Astrocyte of the hippocampus (primary cell): ENCODE measurements at regions not wholly inside any gene's neighbourhood (a gene's known extent, or its start where the extent isn't known, plus 50 kb on each side); places are given as distances from the start of the nearest gene placed in this dataset.

Experiments
- DNase-seq: peaks from one replicate; pipeline ENCODE4 v3.0.0; 2011; ENCODE audit warnings: low read depth, low spot score

GRCh38 chr15:72966641-72967040 is 85.6 kb upstream of the NEO1 start:
- DNase-seq: no peak

DNA sequence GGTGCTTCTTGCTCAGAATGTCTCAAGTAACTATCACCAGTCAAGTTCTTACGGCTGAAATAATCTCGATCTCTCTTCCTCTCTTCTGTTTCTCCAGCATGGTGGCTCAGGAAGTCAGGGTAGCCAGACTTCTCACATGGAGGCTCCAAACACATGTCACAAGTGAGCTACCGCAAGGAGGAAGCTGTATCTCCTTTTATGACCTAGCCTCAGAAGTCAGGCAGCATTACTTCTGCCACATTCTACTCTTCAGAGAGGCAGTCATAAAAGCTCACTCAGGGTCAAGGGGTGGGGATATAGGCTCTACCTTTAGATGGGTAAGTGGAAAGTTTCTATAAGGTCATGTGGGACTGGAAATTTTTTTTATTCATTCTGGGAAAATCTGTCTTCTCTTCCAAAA is 86.6 kb upstream of the NEO1 start:
- DNase-seq: no peak

DNA sequence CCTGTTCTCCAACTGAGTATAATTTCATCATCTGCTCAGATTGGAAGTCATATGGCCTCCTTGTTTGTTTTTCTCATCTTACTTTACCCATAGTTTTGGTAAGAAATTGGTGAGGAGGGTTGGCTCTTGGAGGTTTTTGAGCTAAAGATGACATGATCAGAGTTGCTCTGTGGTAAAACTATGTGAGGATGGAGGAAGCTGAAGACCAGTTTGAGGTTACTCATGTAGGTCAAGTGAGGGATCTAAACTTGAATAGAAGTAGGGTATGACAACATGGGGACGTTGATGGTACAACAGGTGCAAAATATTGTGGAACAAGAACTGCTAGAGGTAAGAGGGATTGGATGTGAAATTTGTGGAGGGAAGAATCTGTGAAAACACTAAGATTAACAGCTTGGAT is 87.7 kb upstream of the NEO1 start:
- DNase-seq: no peak

DNA sequence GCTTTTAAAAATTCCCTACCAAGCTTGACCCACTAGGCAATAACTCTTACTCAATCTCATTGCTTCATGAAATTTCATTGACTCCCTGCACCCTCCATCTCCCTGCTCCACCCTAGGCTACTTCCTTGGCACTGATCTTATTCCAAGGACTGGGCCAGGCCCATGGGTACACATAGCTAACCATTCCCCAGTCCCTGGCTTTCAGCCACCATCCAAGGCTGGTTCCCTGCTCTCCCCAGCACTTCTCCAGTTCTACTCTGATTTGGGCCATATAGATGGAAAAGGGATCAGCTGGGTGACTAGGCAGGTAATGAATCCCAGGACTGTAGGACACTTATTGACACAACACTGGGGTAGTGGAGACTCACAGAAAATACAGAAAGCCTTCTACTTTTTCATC is 88.1 kb upstream of the NEO1 start:
- no peak for DNase-seq

DNA sequence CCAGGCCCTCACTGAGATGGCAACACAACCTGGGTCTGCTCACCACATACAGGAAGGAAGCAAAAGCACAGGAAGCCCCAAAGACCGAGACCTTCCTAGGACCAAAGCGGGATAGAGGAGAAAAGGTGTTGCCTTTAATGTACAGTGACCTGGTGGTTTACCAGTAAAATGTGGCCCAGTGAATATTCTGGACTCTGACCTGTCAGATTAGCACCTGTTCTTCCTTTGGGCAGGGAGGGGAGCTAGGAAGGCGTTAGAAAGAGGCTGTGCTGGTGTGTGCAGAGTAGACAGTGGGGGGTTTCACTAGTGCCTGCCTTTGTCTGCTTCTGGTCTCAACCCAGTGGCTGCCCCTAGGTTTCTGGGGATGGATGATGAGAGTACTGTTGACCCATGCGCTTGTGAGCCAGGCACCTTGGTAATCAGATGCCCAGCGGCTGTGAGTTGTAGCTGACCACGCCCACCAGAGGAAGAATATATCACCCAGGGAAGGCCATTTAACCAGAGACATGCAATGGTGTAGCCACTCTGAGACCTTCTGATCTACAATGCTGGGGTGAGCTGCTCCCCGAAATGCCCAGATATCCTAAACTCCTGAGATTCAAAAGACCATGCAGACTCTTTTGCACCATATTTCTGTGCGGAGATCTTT is 90.1 kb upstream of the NEO1 start:
- no peak for DNase-seq

GRCh38 chr15:72961346-72961745 is 90.9 kb upstream of the NEO1 start:
- DNase-seq: no peak

- no peak for DNase-seq
Measured at GRCh38 chr15:72958634-72959033, 93.6 kb upstream of the NEO1 start.

- DNase-seq: no peak
Measured at GRCh38 chr15:72953306-72953705, 99.0 kb upstream of the NEO1 start.

DNA sequence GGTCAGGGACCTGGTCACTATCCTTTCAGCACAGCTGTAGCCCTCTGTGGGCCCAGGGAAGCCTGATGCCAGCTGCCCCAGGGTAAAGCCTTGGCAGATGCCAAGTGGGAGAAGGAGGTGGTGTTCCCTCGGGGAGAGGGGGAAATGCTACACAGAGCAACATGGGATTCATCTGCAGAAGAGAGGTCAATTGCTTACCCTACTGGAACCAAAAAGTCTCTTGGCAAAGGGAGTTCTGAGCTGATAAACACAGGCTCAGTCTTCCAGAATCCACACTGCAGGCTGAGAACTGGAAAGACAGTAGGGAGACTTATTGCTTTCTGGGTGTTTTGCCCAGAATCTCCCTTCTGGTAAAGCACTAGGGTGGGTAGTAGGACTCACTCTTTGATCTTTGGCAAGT is 100.1 kb upstream of the NEO1 start:
- no peak for DNase-seq

GRCh38 chr15:72948662-72949061 is 103.6 kb upstream of the NEO1 start:
- DNase-seq: no peak

GRCh38 chr15:72947709-72948108 is 104.6 kb upstream of the NEO1 start:
- DNase-seq: no peak

DNA sequence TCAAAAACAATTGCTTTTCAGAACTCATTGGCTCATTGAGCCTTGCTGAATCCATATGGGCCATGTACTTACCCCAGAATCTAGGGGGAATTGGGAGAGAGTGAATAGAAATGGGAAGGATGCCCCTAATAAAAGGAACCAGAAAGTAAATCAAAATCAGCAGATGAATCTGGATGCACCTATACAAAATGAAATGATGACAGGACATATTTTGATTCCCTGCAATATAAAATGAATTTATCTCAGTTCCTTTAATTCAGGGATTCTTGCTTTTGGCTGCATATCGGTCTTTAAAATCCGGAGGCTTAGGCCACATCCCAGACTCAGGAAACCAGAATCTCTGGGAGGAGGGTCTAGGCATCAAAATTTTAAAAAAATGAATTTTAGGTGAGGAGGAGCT is 107.7 kb upstream of the NEO1 start:
- DNase-seq: no peak

GRCh38 chr15:72940229-72940622 is 112.0 kb upstream of the NEO1 start:
- no peak for DNase-seq

GRCh38 chr15:72939514-72940228 is 112.6 kb upstream of the NEO1 start:
- DNase-seq: no peak

DNA sequence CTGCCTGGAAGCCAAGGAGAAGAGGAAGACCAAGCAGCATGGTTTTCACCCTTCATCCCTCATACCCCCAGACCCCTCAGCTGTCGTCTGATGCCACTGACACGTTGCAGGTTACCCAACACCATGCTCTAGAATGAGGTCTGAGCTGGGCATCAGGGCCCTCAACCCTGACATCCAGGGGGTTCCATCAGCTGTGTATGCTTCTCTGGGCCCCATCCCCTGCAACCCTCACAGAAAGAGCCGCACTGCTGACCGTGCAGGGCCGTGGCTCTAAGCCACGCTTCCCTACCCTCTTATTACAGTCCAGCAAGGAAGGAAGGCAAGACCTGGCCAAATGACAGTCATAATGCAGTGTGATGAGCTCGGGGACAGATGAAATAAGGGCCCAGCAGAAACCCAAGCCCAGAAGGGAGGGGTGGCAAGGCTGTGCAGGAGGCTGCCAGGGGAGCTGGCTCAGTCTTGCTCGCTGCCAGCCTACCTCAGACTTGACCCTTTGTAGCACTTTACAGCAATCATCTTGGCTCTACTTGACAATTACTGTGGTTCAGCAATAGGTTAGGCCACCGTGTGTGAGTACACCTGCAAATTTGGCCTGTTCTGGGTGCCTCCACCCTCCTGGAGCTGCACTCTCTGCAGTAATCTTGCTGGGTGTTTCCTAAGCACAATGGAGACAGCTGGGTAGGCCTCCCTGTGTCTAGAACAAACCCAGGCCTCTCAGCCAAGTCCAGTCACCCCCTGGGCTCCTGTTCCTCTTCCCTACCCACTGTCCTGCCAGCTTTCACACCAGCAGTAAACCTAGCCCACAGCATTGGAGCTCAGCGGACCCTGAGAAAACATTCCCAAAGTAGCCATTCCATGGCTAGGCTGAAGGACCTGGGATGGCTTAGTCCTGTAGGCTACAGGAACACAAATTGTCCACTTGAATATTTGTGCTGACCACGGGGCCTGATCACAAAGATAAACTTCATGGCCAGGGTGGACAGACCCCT is 115.3 kb upstream of the NEO1 start:
- no peak for DNase-seq

DNA sequence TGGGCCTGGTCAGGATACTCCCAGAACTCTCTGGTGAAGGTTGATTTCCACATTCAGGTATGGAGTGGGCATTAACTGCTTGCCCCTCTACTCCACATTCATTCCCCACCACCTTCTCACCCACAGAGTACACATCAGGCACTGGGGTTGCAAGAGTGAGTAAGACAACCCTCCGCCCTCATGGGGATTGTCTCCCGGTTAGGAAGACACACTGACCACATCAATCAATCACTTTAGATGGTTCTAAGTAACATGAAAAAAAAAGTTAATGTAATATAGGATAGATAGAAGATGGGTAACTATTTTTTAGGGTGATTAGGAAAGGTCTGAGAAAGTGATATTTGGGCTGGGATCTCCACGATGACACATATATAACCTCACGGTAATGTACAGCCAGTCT is 116.0 kb upstream of the NEO1 start:
- DNase-seq: no peak

- no peak for DNase-seq
Measured at GRCh38 chr15:72935521-72935920, 116.7 kb upstream of the NEO1 start.

- no peak for DNase-seq
Measured at GRCh38 chr15:72934921-72935320, 117.3 kb upstream of the NEO1 start.

DNA sequence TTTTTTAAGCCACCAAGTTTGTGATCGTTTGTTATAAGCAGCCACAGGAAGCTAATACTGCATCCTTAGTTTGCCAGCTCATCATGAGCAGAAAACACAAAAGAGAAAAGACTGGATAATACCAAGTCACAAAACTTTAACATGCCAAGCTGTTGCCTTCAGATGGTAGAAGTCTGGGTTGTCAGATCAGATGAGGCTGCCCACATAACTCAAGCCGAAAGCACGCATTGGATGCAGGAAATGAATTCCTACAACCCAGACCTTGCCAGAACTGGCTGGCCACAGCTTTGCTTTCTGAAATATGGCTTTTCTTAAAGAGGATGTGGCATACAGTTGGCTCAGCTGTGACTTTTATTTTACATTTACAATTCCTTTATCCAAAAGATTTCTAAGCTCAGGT is 118.3 kb upstream of the NEO1 start:
- DNase-seq: no peak

GRCh38 chr15:72932472-72932871 is 119.8 kb upstream of the NEO1 start:
- DNase-seq: no peak

DNA sequence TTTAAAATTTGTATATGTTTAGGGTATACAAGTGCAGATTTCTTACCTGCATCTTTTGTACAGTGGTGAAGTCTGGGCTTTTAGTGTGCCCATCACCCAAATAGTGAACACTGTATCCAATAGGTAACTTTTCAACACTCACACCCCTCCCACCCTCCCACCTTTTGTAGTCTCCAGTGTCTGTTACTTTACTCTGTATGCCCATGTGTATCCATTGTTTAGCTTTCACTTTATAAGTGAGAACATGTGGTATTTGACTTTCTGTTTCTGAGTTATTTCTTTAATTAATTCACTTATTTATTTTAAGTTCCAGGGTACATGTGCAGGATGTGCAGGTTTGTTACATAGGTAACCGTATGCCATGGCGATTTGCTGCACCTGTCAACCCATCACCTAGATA is 124.8 kb upstream of the NEO1 start:
- no peak for DNase-seq

- DNase-seq: peak; percentile 14
Measured at GRCh38 chr15:72925661-72926060, 126.6 kb upstream of the NEO1 start.
